HEK293 (cell line): ENCODE measurements at regions not wholly inside any gene's neighbourhood (a gene's known extent, or its start where the extent isn't known, plus 50 kb on each side); places are given as distances from the start of the nearest gene placed in this dataset.

ENCODE experiments used
- CTCF ChIA-PET: fragments of 350-600 bp; formaldehyde crosslinking; extraction: SDS; loops from one replicate; lab custom pipeline; 2021; ENCODE audit warnings: antibody characterized with exemption; lab: Yijun Ruan, JAX
- POLR2A ChIA-PET: fragments of 300-600 bp; formaldehyde crosslinking; extraction: SDS; loops from one replicate; lab custom pipeline; 2020; ENCODE audit warnings: antibody characterized with exemption, inconsistent platforms; lab: Yijun Ruan, JAX
- H3K27ac ChIP-seq: fragments of 200-500 bp; sonication (Bioruptor generic); 2 replicates; pipeline ENCODE4 v1.5.1; 2014; ENCODE audit warnings: low read depth, low read length, control low read depth, inconsistent platforms; ENCODE audit errors: extremely low read depth
- H3K36me3 ChIP-seq, 2 experiments: fragments of 200-500 bp in 1 of 2; sonication (Bioruptor generic) in 1 of 2; 1 replicate in 1 of 2; 2 replicates in 1 of 2; pipeline ENCODE4 v1.5.1; 2014 to 2017; ENCODE audit warnings: inconsistent platforms in 2 of 2, low read length in 2 of 2; ENCODE audit not compliant: control insufficient read depth in 2 of 2, insufficient read depth in 1 of 2
- H3K4me1 ChIP-seq: fragments of 200-500 bp; sonication (Bioruptor generic); 2 replicates; pipeline ENCODE4 v1.5.1; 2014; ENCODE audit warnings: mild to moderate bottlenecking, low read length, inconsistent platforms; ENCODE audit not compliant: control insufficient read depth, insufficient read depth
- H3K4me3 ChIP-seq: 2 replicates; pipeline ENCODE4 v1.5.1; 2011; ENCODE audit warnings: low read depth, mild to moderate bottlenecking, control low read depth, low read length, moderate library complexity
- H3K9me3 ChIP-seq: fragments of 200-500 bp; sonication (Bioruptor generic); 2 replicates; pipeline ENCODE4 v1.5.1; 2014; ENCODE audit warnings: low read depth, low read length, inconsistent platforms; ENCODE audit not compliant: control insufficient read depth, insufficient read depth
- PRDM1 ChIP-seq: fragments of 450-650 bp; formaldehyde crosslinking; IDR thresholded peaks from 2 replicates; pipeline ENCODE4; 2016; ENCODE audit warnings: missing biosample characterization, missing genetic modification characterization
- RBAK ChIP-seq: fragments of 450-650 bp; formaldehyde crosslinking; IDR thresholded peaks from 2 replicates; pipeline ENCODE4 v1.5.1; 2016; ENCODE audit warnings: missing biosample characterization, missing genetic modification characterization
- SETDB1 ChIP-seq: IDR thresholded peaks from one replicate; pipeline ENCODE4 v1.6.1; 2017; ENCODE audit warnings: mild to moderate bottlenecking, low read length, moderate library complexity, mixed read lengths; ENCODE audit not compliant: insufficient read length
- SP2 ChIP-seq: fragments of 450-650 bp; formaldehyde crosslinking; IDR thresholded peaks from 2 replicates; pipeline ENCODE4 v1.5.1; 2016; ENCODE audit warnings: missing biosample characterization, missing genetic modification characterization
- ZBTB17 ChIP-seq: fragments of 450-650 bp; formaldehyde crosslinking; IDR thresholded peaks from 2 replicates; pipeline ENCODE4 v1.5.1; 2016; ENCODE audit warnings: missing biosample characterization, missing genetic modification characterization
- ZBTB8A ChIP-seq: fragments of 450-650 bp; formaldehyde crosslinking; IDR thresholded peaks from 2 replicates; pipeline ENCODE4 v1.5.1; 2016; ENCODE audit warnings: missing biosample characterization, missing genetic modification characterization
- ZFP3 ChIP-seq: fragments of 450-650 bp; formaldehyde crosslinking; IDR thresholded peaks from 2 replicates; pipeline ENCODE4 v1.5.1; 2016; ENCODE audit warnings: low read depth, missing biosample characterization, missing genetic modification characterization
- ZIC2 ChIP-seq: fragments of 450-650 bp; formaldehyde crosslinking; IDR thresholded peaks from 2 replicates; pipeline ENCODE4 v1.5.1; 2016; ENCODE audit warnings: missing biosample characterization, missing genetic modification characterization
- ZNF175 ChIP-seq: fragments of 450-650 bp; formaldehyde crosslinking; IDR thresholded peaks from 2 replicates; pipeline ENCODE4 v1.5.1; 2016; ENCODE audit warnings: missing biosample characterization, missing genetic modification characterization
- ZNF18 ChIP-seq: fragments of 450-650 bp; formaldehyde crosslinking; IDR thresholded peaks from 2 replicates; pipeline ENCODE4 v1.5.1; 2016; ENCODE audit warnings: missing biosample characterization, missing genetic modification characterization
- ZNF184 ChIP-seq: fragments of 450-650 bp; IDR thresholded peaks from 2 replicates; pipeline ENCODE4 v1.5.1; 2018; ENCODE audit warnings: missing biosample characterization, mild to moderate bottlenecking, missing genetic modification characterization
- ZNF214 ChIP-seq: fragments of 450-650 bp; formaldehyde crosslinking; IDR thresholded peaks from 2 replicates; pipeline ENCODE4 v1.5.1; 2017; ENCODE audit warnings: missing biosample characterization, mild to moderate bottlenecking, missing genetic modification characterization, borderline replicate concordance
- ZNF341 ChIP-seq: fragments of 450-650 bp; formaldehyde crosslinking; IDR thresholded peaks from 2 replicates; pipeline ENCODE4; 2016; ENCODE audit warnings: low read depth, missing biosample characterization, missing genetic modification characterization
- ZNF350 ChIP-seq: fragments of 450-650 bp; formaldehyde crosslinking; IDR thresholded peaks from 2 replicates; pipeline ENCODE4 v1.5.0; 2017; ENCODE audit warnings: missing biosample characterization, mild to moderate bottlenecking, missing genetic modification characterization
- ZNF391 ChIP-seq: fragments of 450-650 bp; formaldehyde crosslinking; IDR thresholded peaks from 2 replicates; pipeline ENCODE4 v1.5.1; 2016; ENCODE audit warnings: low read depth, missing biosample characterization, missing genetic modification characterization, borderline replicate concordance
- ZNF398 ChIP-seq: fragments of 450-650 bp; formaldehyde crosslinking; IDR thresholded peaks from 2 replicates; pipeline ENCODE4 v1.5.1; 2017; ENCODE audit warnings: missing biosample characterization, missing genetic modification characterization
- ZNF449 ChIP-seq: fragments of 450-650 bp; formaldehyde crosslinking; IDR thresholded peaks from 2 replicates; pipeline ENCODE4 v1.5.1; 2017; ENCODE audit warnings: missing biosample characterization, mild to moderate bottlenecking, missing genetic modification characterization, moderate library complexity
- ZNF548 ChIP-seq: fragments of 450-650 bp; formaldehyde crosslinking; IDR thresholded peaks from 2 replicates; pipeline ENCODE4 v1.5.1; 2016; ENCODE audit warnings: missing biosample characterization, missing genetic modification characterization
- ZNF629 ChIP-seq: fragments of 450-650 bp; formaldehyde crosslinking; IDR thresholded peaks from 2 replicates; pipeline ENCODE4 v1.5.1; 2017; ENCODE audit warnings: missing biosample characterization, missing genetic modification characterization
- ZNF670 ChIP-seq: fragments of 450-650 bp; formaldehyde crosslinking; IDR thresholded peaks from 2 replicates; pipeline ENCODE4 v1.5.1; 2016; ENCODE audit warnings: missing biosample characterization, missing genetic modification characterization, low read depth
- ZNF777 ChIP-seq: fragments of 450-650 bp; formaldehyde crosslinking; IDR thresholded peaks from 2 replicates; pipeline ENCODE4 v1.5.1; 2017; ENCODE audit warnings: missing biosample characterization, missing genetic modification characterization, borderline replicate concordance
- ZNF830 ChIP-seq: fragments of 450-650 bp; IDR thresholded peaks from 2 replicates; pipeline ENCODE4 v1.5.0; 2018; ENCODE audit warnings: missing biosample characterization, missing genetic modification characterization, low read depth, mild to moderate bottlenecking, moderate library complexity
- TF ChIP-seq, protein P1 (sequence below): fragments of 450-650 bp; formaldehyde crosslinking; IDR thresholded peaks from 2 replicates; pipeline ENCODE4 v1.5.1; 2016; ENCODE audit warnings: missing biosample characterization, missing genetic modification characterization
- TF ChIP-seq, protein P2 (sequence below): fragments of 450-650 bp; formaldehyde crosslinking; IDR thresholded peaks from 2 replicates; pipeline ENCODE4 v1.5.1; 2016; ENCODE audit warnings: missing biosample characterization, missing genetic modification characterization

- ChIA-PET POLR2A (no interaction called here), CTCF (interaction anchor here (1.6 kb wide), 1 partner anchor 8 kb away, joined by 3 read pairs; no protein-coding TSS in a partner anchor)
- H3K4me1 ChIP-seq, result no peaks in the 10 kb centered on the region
- no peak overlapping the region for H3K27ac ChIP-seq
- TF ChIP-seq ZNF548 (tag by site-specific recombination), result no peak
- TF ChIP-seq ZNF777 (tag by site-specific recombination), result no peak
- no peak for TF ChIP-seq ZNF18 (tag by site-specific recombination)
- no peak for TF ChIP-seq ZNF629 (tag by site-specific recombination)
- TF ChIP-seq SETDB1, result no peak
- TF ChIP-seq ZNF391 (tag by site-specific recombination), result no peak
- no peak for TF ChIP-seq ZBTB8A (tag by site-specific recombination)
- no peak overlapping the region for H3K4me3 ChIP-seq
- H3K36me3 ChIP-seq, result no peaks in the 10 kb centered on the region
- H3K9me3 ChIP-seq, result no peaks in the 10 kb centered on the region
These were observed 257.3 kb downstream of the GAS1 start for GRCh38 chr9:86690034-86690433.

- no peaks in the 10 kb centered on the region for H3K36me3 ChIP-seq
- no peak overlapping the region for H3K4me3 ChIP-seq
- ChIA-PET POLR2A (interaction anchor here (0.6 kb wide), 1 partner anchor 259 kb away, joined by 3 read pairs; no protein-coding TSS in a partner anchor), CTCF (interaction anchor here (1.0 kb wide), 1 partner anchor 10 kb away, joined by 4 read pairs; no protein-coding TSS in a partner anchor)
- TF ChIP-seq ZNF398 (tag by site-specific recombination) (no peak), ZFP3 (tag by site-specific recombination) (no peak), ZNF449 (tag by site-specific recombination) (no peak), ZIC2 (peak; percentile 65)
- H3K4me1 ChIP-seq, result 0 out of 2 replicates have a peak, but pooled peaks cover 2% of the 10 kb centered on the region
- H3K9me3 ChIP-seq, result no peaks in the 10 kb centered on the region
- H3K27ac ChIP-seq, result no peak overlapping the region
These were observed 259.5 kb downstream of the GAS1 start for GRCh38 chr9:86687788-86688187.

GRCh38 chr9:86685556-86685955 is 261.8 kb downstream of the GAS1 start:
- CTCF ChIA-PET, result interaction anchor here (0.8 to 1.3 kb wide), 3 partner anchors 11 to 21 kb away, joined by 3 to 4 read pairs (median 3); no protein-coding TSS in a partner anchor
- no peak overlapping the region for H3K27ac ChIP-seq
- H3K36me3 ChIP-seq, result no peaks in the 10 kb centered on the region
- TF ChIP-seq ZNF184 (tag by site-specific recombination), result no peak
- no peak for TF ChIP-seq ZNF175 (tag by site-specific recombination)
- no peak for TF ChIP-seq ZNF670 (tag by site-specific recombination)
- TF ChIP-seq PRDM1 (tag by site-specific recombination), result no peak
- TF ChIP-seq ZNF214 (tag by site-specific recombination), result no peak
- TF ChIP-seq SP2 (tag by site-specific recombination), result no peak
- TF ChIP-seq ZNF341 (tag by site-specific recombination), result no peak
- TF ChIP-seq, protein P1, sequence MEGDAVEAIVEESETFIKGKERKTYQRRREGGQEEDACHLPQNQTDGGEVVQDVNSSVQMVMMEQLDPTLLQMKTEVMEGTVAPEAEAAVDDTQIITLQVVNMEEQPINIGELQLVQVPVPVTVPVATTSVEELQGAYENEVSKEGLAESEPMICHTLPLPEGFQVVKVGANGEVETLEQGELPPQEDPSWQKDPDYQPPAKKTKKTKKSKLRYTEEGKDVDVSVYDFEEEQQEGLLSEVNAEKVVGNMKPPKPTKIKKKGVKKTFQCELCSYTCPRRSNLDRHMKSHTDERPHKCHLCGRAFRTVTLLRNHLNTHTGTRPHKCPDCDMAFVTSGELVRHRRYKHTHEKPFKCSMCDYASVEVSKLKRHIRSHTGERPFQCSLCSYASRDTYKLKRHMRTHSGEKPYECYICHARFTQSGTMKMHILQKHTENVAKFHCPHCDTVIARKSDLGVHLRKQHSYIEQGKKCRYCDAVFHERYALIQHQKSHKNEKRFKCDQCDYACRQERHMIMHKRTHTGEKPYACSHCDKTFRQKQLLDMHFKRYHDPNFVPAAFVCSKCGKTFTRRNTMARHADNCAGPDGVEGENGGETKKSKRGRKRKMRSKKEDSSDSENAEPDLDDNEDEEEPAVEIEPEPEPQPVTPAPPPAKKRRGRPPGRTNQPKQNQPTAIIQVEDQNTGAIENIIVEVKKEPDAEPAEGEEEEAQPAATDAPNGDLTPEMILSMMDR, result no peak
- TF ChIP-seq SETDB1, result no peak
- no peak for TF ChIP-seq RBAK (tag by site-specific recombination)
- TF ChIP-seq ZNF350 (tag by site-specific recombination), result no peak
- TF ChIP-seq, protein P2, sequence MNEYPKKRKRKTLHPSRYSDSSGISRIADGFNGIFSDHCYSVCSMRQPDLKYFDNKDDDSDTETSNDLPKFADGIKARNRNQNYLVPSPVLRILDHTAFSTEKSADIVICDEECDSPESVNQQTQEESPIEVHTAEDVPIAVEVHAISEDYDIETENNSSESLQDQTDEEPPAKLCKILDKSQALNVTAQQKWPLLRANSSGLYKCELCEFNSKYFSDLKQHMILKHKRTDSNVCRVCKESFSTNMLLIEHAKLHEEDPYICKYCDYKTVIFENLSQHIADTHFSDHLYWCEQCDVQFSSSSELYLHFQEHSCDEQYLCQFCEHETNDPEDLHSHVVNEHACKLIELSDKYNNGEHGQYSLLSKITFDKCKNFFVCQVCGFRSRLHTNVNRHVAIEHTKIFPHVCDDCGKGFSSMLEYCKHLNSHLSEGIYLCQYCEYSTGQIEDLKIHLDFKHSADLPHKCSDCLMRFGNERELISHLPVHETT (tag by site-specific recombination), result no peak
- TF ChIP-seq ZNF830, result no peak
- no peak for TF ChIP-seq ZBTB17 (tag by site-specific recombination)

More at GRCh38 chr9:86685556-86685955, 261.8 kb downstream of the GAS1 start:
- H3K4me3 ChIP-seq, result no peak overlapping the region
- POLR2A ChIA-PET, result no interaction called here
- no peaks in the 10 kb centered on the region for H3K9me3 ChIP-seq
- 0 out of 2 replicates have a peak, but pooled peaks cover 2% of the 10 kb centered on the region for H3K4me1 ChIP-seq
